K562 (cell line): ENCODE measurements at regions not wholly inside any gene's neighbourhood (a gene's known extent, or its start where the extent isn't known, plus 50 kb on each side); places are given as distances from the start of the nearest gene placed in this dataset.

Experiments
- ATAC-seq: fragments of 200-7000 bp; cut with Tn5 transposase; 3 replicates; pipeline ENCODE4 v1.9.1; 2020; ENCODE audit warnings: moderate library complexity
- BruUV-seq: library from RNA; stranded (reverse); fragments of 400-500 nt; replicated peaks from 2 replicates; lab custom pipeline; 2021; lab: Mats Ljungman, UMichigan
- CTCF ChIA-PET: fragments of 300-600 bp; formaldehyde crosslinking; extraction: SDS; loops from one replicate; lab custom pipeline; 2021; ENCODE audit warnings: low intra/inter-chr PET ratio; lab: Yijun Ruan, JAX
- POLR2A ChIA-PET: fragments of 300-600, 350-650 bp; sonication (Branson Sonifier 250); formaldehyde crosslinking; extraction: SDS; loops from one replicate; lab custom pipeline; 2021; ENCODE audit warnings: antibody characterized with exemption, inconsistent platforms; lab: Yijun Ruan, JAX
- DNase-seq, 4 experiments: peaks; one replicate each; pipeline versions ENCODE4 v3.0.0 to v3.0.0-alpha.2; 2011 to 2018; ENCODE audit warnings: low spot score in 3 of 4, mixed read lengths in 3 of 4; ENCODE audit errors: extremely low read depth in 1 of 4
- FAIRE-seq: peaks from 2 replicates; lab custom pipeline; 2011; peaks lifted over from hg19 to GRCh38; lab: Jason Lieb, UNC
- H2AFZ ChIP-seq: 2 replicates; pipeline ENCODE4 v1.6.0; 2011; ENCODE audit warnings: low read depth, low read length, control low read depth, inconsistent platforms
- H3K27ac ChIP-seq: fragments of 200-600 bp; 3 replicates; pipeline ENCODE4 v1.8.0; 2011; ENCODE audit warnings: low read depth, mild to moderate bottlenecking, control low read depth, inconsistent platforms, low read length, moderate library complexity, mixed read lengths; ENCODE audit errors: extremely low read depth
- H3K27me3 ChIP-seq, 2 experiments: fragments of 300-600 bp in 1 of 2; 2 replicates in 1 of 2; 3 replicates in 1 of 2; pipeline versions ENCODE4 v1.6.0 to v1.8.0; 2011; ENCODE audit warnings: inconsistent platforms in 2 of 2, low read length in 2 of 2, mild to moderate bottlenecking in 1 of 2, mixed read lengths in 1 of 2, moderate library complexity in 1 of 2; ENCODE audit not compliant: control insufficient read depth in 2 of 2, insufficient read depth in 2 of 2
- H3K36me3 ChIP-seq: fragments of 300-600 bp; 3 replicates; pipeline ENCODE4 v1.8.0; 2011; ENCODE audit warnings: mild to moderate bottlenecking, low read length, inconsistent platforms; ENCODE audit not compliant: control insufficient read depth, insufficient read depth
- H3K4me1 ChIP-seq, 2 experiments: fragments of 200-600 bp in 1 of 2; replicated peaks in 1 of 2; 2 replicates in 1 of 2; 3 replicates in 1 of 2; pipeline versions ENCODE4 v1.5.1 to v1.8.0; 2011; ENCODE audit warnings: inconsistent platforms in 2 of 2, low read length in 2 of 2, mild to moderate bottlenecking in 1 of 2, mixed read lengths in 1 of 2, moderate library complexity in 1 of 2; ENCODE audit not compliant: control insufficient read depth in 2 of 2, insufficient read depth in 2 of 2
- H3K4me2 ChIP-seq: 2 replicates; pipeline ENCODE4 v1.6.1; 2011; ENCODE audit warnings: low read length, control low read depth, inconsistent platforms, mixed read lengths; ENCODE audit not compliant: insufficient read depth
- H3K4me3 ChIP-seq: fragments of 200-600 bp; sonication (generic), shearing (Covaris generic); 2 replicates; pipeline ENCODE4 v1.5.1; 2016; ENCODE audit warnings: control low read depth, inconsistent platforms
- H3K79me2 ChIP-seq: fragments of 200-600 bp; 3 replicates; pipeline ENCODE4 v1.8.0; 2011; ENCODE audit warnings: low read length, inconsistent platforms; ENCODE audit not compliant: control insufficient read depth, insufficient read depth
- H3K9ac ChIP-seq, 2 experiments: 2 replicates each; pipeline versions ENCODE4 v1.6.0 to v1.6.1; 2011; ENCODE audit warnings: low read depth in 2 of 2, low read length in 2 of 2, control low read depth in 1 of 2, inconsistent platforms in 1 of 2, mild to moderate bottlenecking in 1 of 2, mixed read lengths in 1 of 2; ENCODE audit not compliant: insufficient read depth in 1 of 2
- H3K9me1 ChIP-seq: one replicate; pipeline ENCODE4 v1.6.0; 2011; ENCODE audit warnings: inconsistent platforms, mild to moderate bottlenecking, low read length, moderate library complexity; ENCODE audit not compliant: control insufficient read depth, insufficient read depth
- H3K9me3 ChIP-seq: replicated peaks from 2 replicates; pipeline ENCODE4 v1.5.1; 2011; ENCODE audit warnings: low read depth, low read length, inconsistent platforms; ENCODE audit not compliant: control insufficient read depth, insufficient read depth
- H4K20me1 ChIP-seq: replicated peaks from 2 replicates; pipeline ENCODE4 v1.6.1; 2011; ENCODE audit warnings: low read length, inconsistent platforms, mixed read lengths; ENCODE audit not compliant: control insufficient read depth, insufficient read depth
- BMI1 ChIP-seq: fragments of 150-350 bp; IDR thresholded peaks from 2 replicates; pipeline ENCODE4 v1.6.1; 2014; ENCODE audit warnings: low read length
- DACH1 ChIP-seq: fragments of 450-650 bp; IDR thresholded peaks from 2 replicates; pipeline ENCODE4 v1.6.1; 2018; ENCODE audit not compliant: partially characterized antibody
- KLF13 ChIP-seq: fragments of 450-650 bp; IDR thresholded peaks from 2 replicates; pipeline ENCODE4 v1.6.1; 2016; ENCODE audit warnings: missing genetic modification characterization, low read depth, mild to moderate bottlenecking, missing compliant biosample characterization, moderate library complexity, borderline replicate concordance
- NCOA1 ChIP-seq: fragments of 450-650 bp; IDR thresholded peaks from 2 replicates; pipeline ENCODE4 v1.6.1; 2016; ENCODE audit warnings: low read depth
- NR2C2 ChIP-seq, 2 experiments: fragments of 200-800 bp in 1 of 2; sonication (Bioruptor generic) in 1 of 2; sonication (generic) in 1 of 2; formaldehyde crosslinking in 1 of 2; IDR thresholded peaks; 2 replicates each; pipeline versions ENCODE4 v1.6.1 to v1.8.0; 2016 to 2022; ENCODE audit warnings: mild to moderate bottlenecking in 1 of 2, missing compliant biosample characterization in 1 of 2, missing genetic modification characterization in 1 of 2, missing genetic modification reagents in 1 of 2
- POLR3G ChIP-seq: IDR thresholded peaks from 2 replicates; pipeline ENCODE4 v1.6.1; 2011; ENCODE audit not compliant: insufficient read length, insufficient replicate concordance; ENCODE audit errors: extremely low read depth
- RFX1 ChIP-seq: fragments of 450-650 bp; IDR thresholded peaks from 2 replicates; pipeline ENCODE4 v1.6.1; 2016; ENCODE audit warnings: mild to moderate bottlenecking, moderate library complexity
- SETDB1 ChIP-seq: IDR thresholded peaks from one replicate; pipeline ENCODE4 v1.6.1; 2012; ENCODE audit warnings: low read length, control low read depth, inconsistent platforms
- SIRT6 ChIP-seq: IDR thresholded peaks from one replicate; pipeline ENCODE4 v1.6.1; 2012; ENCODE audit warnings: low read depth, mild to moderate bottlenecking, control low read depth, inconsistent platforms, low read length, moderate library complexity
- TCF7 ChIP-seq: sonication (generic); IDR thresholded peaks from 2 replicates; pipeline ENCODE4 v1.6.1; 2016; ENCODE audit warnings: antibody characterized with exemption, borderline replicate concordance
- THRAP3 ChIP-seq: fragments of 450-650 bp; IDR thresholded peaks from 2 replicates; pipeline ENCODE4 v1.6.1; 2016; ENCODE audit warnings: mild to moderate bottlenecking, inconsistent platforms, borderline replicate concordance
- ZNF197 ChIP-seq: fragments of 200-800 bp; sonication (Bioruptor generic); IDR thresholded peaks from 2 replicates; pipeline ENCODE4 v1.6.1; 2016; ENCODE audit warnings: low read depth, missing genetic modification characterization, missing compliant biosample characterization
- ZNF217 ChIP-seq: sonication (generic); formaldehyde crosslinking; IDR thresholded peaks from 2 replicates; pipeline ENCODE4 v1.8.0; 2022; ENCODE audit warnings: mild to moderate bottlenecking, missing genetic modification reagents
- ZNF24 ChIP-seq: fragments of 450-650 bp; IDR thresholded peaks from 2 replicates; pipeline ENCODE4 v1.6.1; 2016
- ZNF586 ChIP-seq: fragments of 450-650 bp; formaldehyde crosslinking; conservative IDR thresholded peaks from 2 replicates; pipeline ENCODE4 v1.4.0; 2020; ENCODE audit warnings: mild to moderate bottlenecking, moderate library complexity
- WGBS: fragments of 100-300 bp; shearing (Covaris generic); methylation state at CpG from one replicate; pipeline ENCODE4 v1.1.6; 2016; ENCODE audit warnings: low coverage, mixed read lengths; ENCODE audit not compliant: insufficient coverage; ENCODE audit errors: missing lambda C conversion rate; 5-methylcytosine and 5-hydroxymethylcytosine counted together
- in situ Hi-C: fragments of 300-500 bp; cut with MboI; formaldehyde crosslinking; loops from 4 replicates; pipeline ENCODE4 v1.15.0; 2018; ENCODE audit warnings: inconsistent platforms, mixed read lengths
- intact Hi-C: fragments of 100-400 bp; cut with micrococcal nuclease; formaldehyde crosslinking; loops from 2 replicates; pipeline ENCODE4 v1.14.2; 2022
- TF ChIP-seq, protein P1 (sequence below): sonication (generic); formaldehyde crosslinking; IDR thresholded peaks from 2 replicates; pipeline ENCODE4 v1.8.0; 2022; ENCODE audit warnings: mild to moderate bottlenecking, missing genetic modification reagents, borderline replicate concordance
- TF ChIP-seq, protein P2 (sequence below): fragments of 450-650 bp; IDR thresholded peaks from 2 replicates; pipeline ENCODE4 v1.7.1; 2018; ENCODE audit warnings: mild to moderate bottlenecking, low read depth; ENCODE audit not compliant: partially characterized antibody

DNA sequence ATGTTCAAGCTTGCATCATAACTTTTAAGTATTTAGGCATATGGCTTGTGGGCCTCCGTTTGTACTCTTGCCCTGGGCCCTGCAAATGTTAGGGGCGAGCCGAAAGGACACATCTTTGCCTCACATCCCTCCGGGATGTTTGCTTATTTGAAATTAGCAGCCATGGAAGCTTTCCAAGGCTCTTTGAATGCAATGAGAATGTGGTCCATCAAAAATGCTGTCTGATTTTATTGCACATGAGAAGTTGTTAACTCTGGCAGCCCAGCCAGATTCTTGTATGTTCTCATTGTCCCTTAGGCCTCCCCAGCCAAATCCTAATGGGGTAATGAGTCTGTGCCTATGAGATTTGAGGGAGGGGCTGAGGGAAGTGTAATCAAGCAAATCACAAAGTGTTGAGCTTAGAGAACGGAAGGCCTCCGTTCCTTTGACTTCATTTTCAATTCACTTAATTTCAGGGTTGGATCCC is 261.2 kb upstream of the MARCKS start (continued):
- TF ChIP-seq SETDB1: no peak

DNA sequence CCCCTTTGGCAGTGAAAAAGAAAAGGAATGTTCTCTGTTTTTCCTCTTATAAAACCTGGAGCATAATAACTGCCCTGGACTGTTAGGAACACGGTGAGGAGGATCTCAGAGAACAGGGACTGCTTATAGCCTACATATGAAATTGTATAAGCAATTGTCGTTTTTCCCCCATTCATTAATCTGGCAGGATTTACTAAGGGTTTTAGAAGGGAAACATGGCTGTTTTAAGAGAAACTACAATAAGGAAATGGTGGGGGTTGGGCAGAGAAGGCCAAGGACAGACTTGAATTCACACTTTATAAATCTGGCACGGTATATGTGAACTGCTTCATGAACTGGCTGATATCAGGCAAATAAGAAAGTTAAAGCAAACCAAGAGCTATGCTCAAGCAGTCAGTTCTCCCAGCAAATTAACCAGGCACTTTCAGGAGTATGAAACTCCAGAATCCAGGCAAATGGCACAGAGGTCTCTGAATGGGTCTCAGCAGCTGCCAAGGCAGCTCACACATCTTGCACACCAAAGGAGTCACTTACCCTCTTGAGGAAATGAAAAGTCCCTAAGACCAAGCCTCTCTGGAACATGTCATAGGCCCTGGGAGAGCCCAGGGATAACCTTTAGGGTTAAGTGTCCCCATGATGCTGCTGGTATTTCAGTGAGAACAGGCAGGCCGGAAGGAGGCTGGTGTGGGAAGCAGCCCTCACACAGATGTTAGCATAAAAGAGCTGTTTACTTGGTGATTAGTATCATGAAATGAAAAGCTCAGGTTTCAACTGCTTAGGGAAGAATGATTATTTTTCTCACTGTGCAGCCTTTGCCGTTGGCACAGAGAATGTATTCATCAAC is 260.5 kb upstream of the MARCKS start:
- no peak for FAIRE-seq
- POLR2A ChIA-PET: no interaction called here
- CTCF ChIA-PET: no interaction called here
- ATAC-seq: no peak
- BruUV-seq: no TSS peak
- Histone ChIP-seq H3K9me3 (no peaks in the 10 kb centered on the region), H2AFZ (no peak overlapping the region), H3K4me2 (no peak overlapping the region), H3K9me1 (no peaks in the 10 kb centered on the region), H3K4me1 (no peaks in the 10 kb centered on the region), H3K36me3 (no peaks in the 10 kb centered on the region), H3K9ac (no peak overlapping the region), H3K27me3 (no peaks in the 10 kb centered on the region), H4K20me1 (no peaks in the 10 kb centered on the region), H3K4me3 (no peak overlapping the region), H3K27ac (no peak overlapping the region), H3K79me2 (no peaks in the 10 kb centered on the region)
- in situ Hi-C loops: no loop called here
- DNase-seq: no peak
- 1% methylated on average over 5 of the region's 5 CpGs for WGBS
- intact Hi-C loops: no loop called here
- TF ChIP-seq ZNF197 (CRISPR knock-in tag) (no peak), POLR3G (no peak), SIRT6 (no peak), NR2C2 (CRISPR knock-in tag; IDR thresholded peaks at IDR 0.05) (no peak), NR2C2 (tag; IDR thresholded peaks at IDR 0.05) (no peak), TCF7 (no peak), ZNF586 (CRISPR knock-in tag) (no peak), BMI1 (no peak), DACH1 (no peak), NCOA1 (no peak), RFX1 (no peak), THRAP3 (no peak), ZNF24 (no peak), KLF13 (tag) (no peak), ZNF217 (no peak)
- TF ChIP-seq, protein P1, sequence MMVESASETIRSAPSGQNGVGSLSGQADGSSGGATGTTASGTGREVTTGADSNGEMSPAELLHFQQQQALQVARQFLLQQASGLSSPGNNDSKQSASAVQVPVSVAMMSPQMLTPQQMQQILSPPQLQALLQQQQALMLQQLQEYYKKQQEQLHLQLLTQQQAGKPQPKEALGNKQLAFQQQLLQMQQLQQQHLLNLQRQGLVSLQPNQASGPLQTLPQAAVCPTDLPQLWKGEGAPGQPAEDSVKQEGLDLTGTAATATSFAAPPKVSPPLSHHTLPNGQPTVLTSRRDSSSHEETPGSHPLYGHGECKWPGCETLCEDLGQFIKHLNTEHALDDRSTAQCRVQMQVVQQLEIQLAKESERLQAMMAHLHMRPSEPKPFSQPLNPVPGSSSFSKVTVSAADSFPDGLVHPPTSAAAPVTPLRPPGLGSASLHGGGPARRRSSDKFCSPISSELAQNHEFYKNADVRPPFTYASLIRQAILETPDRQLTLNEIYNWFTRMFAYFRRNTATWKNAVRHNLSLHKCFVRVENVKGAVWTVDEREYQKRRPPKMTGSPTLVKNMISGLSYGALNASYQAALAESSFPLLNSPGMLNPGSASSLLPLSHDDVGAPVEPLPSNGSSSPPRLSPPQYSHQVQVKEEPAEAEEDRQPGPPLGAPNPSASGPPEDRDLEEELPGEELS (CRISPR knock-in tag): no peak
- TF ChIP-seq, protein P2, sequence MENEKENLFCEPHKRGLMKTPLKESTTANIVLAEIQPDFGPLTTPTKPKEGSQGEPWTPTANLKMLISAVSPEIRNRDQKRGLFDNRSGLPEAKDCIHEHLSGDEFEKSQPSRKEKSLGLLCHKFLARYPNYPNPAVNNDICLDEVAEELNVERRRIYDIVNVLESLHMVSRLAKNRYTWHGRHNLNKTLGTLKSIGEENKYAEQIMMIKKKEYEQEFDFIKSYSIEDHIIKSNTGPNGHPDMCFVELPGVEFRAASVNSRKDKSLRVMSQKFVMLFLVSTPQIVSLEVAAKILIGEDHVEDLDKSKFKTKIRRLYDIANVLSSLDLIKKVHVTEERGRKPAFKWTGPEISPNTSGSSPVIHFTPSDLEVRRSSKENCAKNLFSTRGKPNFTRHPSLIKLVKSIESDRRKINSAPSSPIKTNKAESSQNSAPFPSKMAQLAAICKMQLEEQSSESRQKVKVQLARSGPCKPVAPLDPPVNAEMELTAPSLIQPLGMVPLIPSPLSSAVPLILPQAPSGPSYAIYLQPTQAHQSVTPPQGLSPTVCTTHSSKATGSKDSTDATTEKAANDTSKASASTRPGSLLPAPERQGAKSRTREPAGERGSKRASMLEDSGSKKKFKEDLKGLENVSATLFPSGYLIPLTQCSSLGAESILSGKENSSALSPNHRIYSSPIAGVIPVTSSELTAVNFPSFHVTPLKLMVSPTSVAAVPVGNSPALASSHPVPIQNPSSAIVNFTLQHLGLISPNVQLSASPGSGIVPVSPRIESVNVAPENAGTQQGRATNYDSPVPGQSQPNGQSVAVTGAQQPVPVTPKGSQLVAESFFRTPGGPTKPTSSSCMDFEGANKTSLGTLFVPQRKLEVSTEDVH: no peak
